ENCODE measurements at regions not wholly inside any gene's neighbourhood (a gene's known extent, or its start where the extent isn't known, plus 50 kb on each side); places are given as distances from the start of the nearest gene placed in this dataset.

GRCh38 chr15:101980206-101980910 is 168.4 kb downstream of the OR4F15 start:
- DNase-seq (ENCODE audit: low read depth in 3 of 3, low spot score in 2 of 3): peak in 1 of 3 donors; percentile 26

Measured in right renal cortex interstitium (tissue), 3 donors.